GM12892 (cell line): ENCODE measurements at regions not wholly inside any gene's neighbourhood (a gene's known extent, or its start where the extent isn't known, plus 50 kb on each side); places are given as distances from the start of the nearest gene placed in this dataset.

ENCODE experiments used
- DNase-seq: peaks from one replicate; pipeline ENCODE4 v3.0.0; 2011; ENCODE audit not compliant: insufficient read length
- FAIRE-seq: peaks from 2 replicates; lab custom pipeline; 2011; peaks lifted over from hg19 to GRCh38; lab: Jason Lieb, UNC
- POLR2A ChIP-seq: IDR thresholded peaks from 2 replicates; pipeline ENCODE4 v1.6.1; 2011; ENCODE audit warnings: low read depth, low read length, control low read depth
- POLR2AphosphoS5 ChIP-seq: IDR thresholded peaks from 2 replicates; pipeline ENCODE4 v1.6.1; 2011; ENCODE audit warnings: low read depth, low read length, control low read depth
- TAF1 ChIP-seq: IDR thresholded peaks from 2 replicates; pipeline ENCODE4 v1.6.1; 2011; ENCODE audit warnings: low read depth, mild to moderate bottlenecking, control low read depth, low read length, borderline replicate concordance

DNA sequence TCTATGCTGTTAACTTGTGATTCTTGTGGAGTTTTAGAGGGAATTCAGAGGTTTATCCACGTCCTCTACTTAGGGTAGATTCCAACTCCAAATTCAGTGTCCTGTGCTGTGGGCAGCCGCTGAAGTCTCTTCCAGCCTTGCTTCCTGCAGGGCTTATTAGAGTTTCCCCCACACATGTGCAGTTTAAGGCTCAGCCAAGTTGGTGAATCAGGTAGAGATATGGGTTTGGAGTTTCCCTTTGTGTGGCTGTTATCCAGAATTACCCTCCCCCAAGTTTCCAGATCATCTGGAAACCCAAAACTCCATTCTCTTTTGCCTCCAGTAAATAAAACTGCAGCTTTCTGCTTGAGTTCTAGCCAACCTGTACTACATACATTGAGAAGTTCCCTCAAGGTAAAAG is 853.7 kb downstream of the GALC start:
- FAIRE-seq: no peak
- TF ChIP-seq POLR2AphosphoS5 (no peak), TAF1 (no peak), POLR2A (no peak)
- DNase-seq: no peak

DNA sequence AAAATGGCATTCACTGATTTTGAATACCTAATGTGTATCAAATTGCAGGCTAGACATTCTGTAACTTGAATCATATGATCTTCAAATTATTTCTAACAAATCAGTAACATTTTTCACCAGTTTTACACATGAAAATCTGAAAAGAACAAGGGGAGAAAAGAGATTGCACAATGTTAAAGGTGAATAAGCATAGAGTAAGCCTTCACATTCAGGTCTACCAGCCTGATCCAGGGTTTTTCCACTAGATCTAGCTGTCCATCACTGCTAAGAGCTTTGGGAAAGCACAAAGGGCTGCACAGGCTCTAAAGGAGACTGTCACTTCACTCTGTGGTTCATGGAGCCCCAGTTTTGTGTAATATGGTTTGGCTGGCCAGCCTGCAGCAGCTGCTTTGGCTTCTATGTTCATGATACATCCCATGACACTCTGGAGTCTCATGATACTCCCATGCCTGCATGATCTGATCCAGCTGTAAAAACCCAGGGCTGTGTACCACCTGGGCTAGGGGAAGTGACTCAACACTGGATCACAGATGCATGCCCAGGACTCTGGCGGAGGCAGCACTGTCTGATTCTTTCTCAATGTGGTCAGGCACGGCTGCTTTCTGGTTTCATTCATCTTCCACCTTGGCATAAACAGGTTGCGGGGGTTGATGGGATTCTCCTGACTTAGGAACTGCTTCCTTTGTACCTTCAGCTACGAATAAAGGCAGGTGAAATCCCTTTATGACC is 859.7 kb downstream of the GALC start:
- DNase-seq (no peak), FAIRE-seq (no peak)
- TF ChIP-seq POLR2A (no peak), POLR2AphosphoS5 (no peak), TAF1 (no peak)

DNA sequence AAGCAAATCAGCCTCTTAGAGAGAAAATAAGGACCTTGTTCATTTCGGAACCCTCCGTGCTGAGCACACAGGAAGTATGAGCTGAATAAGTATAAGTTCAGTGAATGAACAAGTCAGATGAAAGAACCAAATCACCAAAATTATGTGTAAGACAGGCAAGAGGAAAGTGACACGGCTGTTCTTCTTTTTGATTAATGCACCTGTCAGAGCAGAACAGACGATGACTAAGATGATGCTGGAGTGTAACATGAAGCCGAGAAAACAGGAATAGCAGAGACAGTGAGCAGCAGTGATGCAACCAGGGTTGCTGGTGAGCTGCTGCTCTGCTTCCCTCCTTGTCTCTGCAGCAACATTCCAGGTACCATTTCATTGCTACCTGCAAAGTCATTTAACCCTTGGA is 861.1 kb downstream of the GALC start:
- no peak for DNase-seq
- FAIRE-seq: no peak
- TF ChIP-seq POLR2AphosphoS5 (no peak), POLR2A (no peak), TAF1 (no peak)

GRCh38 chr14:87122166-87122565 is 870.8 kb downstream of the GALC start:
- DNase-seq (no peak), FAIRE-seq (no peak)
- TF ChIP-seq POLR2AphosphoS5 (no peak), TAF1 (no peak), POLR2A (no peak)

- FAIRE-seq (no peak), DNase-seq (no peak)
- no peak for TF ChIP-seq TAF1
- no peak for TF ChIP-seq POLR2A
- no peak for TF ChIP-seq POLR2AphosphoS5
These were observed 871.3 kb downstream of the GALC start for GRCh38 chr14:87121716-87122115.

DNA sequence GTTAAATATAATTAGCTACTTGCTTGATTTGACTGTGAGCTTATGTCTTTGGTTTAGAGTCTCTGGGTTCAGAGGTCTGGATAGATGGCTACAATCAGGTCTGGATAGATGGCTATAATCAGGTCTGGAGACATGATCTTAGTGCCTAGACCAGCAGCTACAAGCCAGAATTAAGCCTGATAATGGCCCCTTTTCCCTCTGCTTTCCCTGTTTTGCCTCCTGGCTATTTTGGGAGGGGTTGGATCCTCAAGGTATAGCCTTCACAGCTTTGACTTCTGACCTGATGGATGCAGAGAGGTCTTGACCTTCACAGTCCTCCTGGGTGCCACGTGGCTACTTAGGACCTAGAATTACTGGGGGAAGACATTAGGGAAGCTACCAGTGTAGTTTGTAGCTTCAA is 877.7 kb downstream of the GALC start:
- DNase-seq: no peak
- FAIRE-seq: no peak
- no peak for TF ChIP-seq POLR2AphosphoS5
- TF ChIP-seq POLR2A: no peak
- TF ChIP-seq TAF1: no peak

GRCh38 chr14:87113286-87113685 is 879.7 kb downstream of the GALC start:
- no peak for DNase-seq
- FAIRE-seq: no peak
- no peak for TF ChIP-seq POLR2A
- TF ChIP-seq TAF1: no peak
- TF ChIP-seq POLR2AphosphoS5: no peak

GRCh38 chr14:87111741-87112140 is 881.2 kb downstream of the GALC start:
- DNase-seq (no peak), FAIRE-seq (no peak)
- TF ChIP-seq TAF1 (no peak), POLR2AphosphoS5 (no peak), POLR2A (no peak)

DNA sequence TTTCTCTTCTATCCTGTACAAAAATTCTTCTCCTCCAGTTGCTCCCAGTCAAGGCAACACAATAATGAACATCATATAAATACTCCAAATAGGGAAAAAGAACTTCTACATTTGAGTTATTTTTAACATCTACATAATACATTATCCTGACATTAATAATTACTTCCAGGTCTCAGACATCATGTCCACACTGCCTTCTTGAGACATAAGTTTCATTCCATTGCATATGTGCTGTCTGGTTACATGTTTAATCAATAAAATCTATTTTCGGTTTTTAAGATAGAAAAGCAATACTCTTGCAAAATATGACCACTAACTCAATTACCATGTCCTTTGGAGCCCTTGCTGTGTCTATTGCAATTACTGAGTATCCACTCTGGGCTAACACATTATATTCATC is 881.9 kb downstream of the GALC start:
- TF ChIP-seq TAF1 (no peak), POLR2A (no peak), POLR2AphosphoS5 (no peak)
- FAIRE-seq (no peak), DNase-seq (no peak)

- DNase-seq: no peak
- FAIRE-seq: no peak
These were observed 883.7 kb downstream of the GALC start for GRCh38 chr14:87109271-87109670.

GRCh38 chr14:87108726-87109125 is 884.3 kb downstream of the GALC start:
- TF ChIP-seq POLR2AphosphoS5 (no peak), TAF1 (no peak), POLR2A (no peak)
- no peak for FAIRE-seq
- no peak for DNase-seq

More at GRCh38 chr14:87109271-87109670, 883.7 kb downstream of the GALC start:
- TF ChIP-seq POLR2AphosphoS5 (no peak), POLR2A (no peak), TAF1 (no peak)

- no peak for FAIRE-seq
- DNase-seq: no peak
- no peak for TF ChIP-seq POLR2A
- no peak for TF ChIP-seq POLR2AphosphoS5
- TF ChIP-seq TAF1: no peak
These were observed 890.1 kb downstream of the GALC start for GRCh38 chr14:87102811-87103378.
